Keratinocyte (primary cell): ENCODE measurements at regions not wholly inside any gene's neighbourhood (a gene's known extent, or its start where the extent isn't known, plus 50 kb on each side); places are given as distances from the start of the nearest gene placed in this dataset.

Experiments used
- EZH2 ChIP-seq: IDR thresholded peaks from one replicate; pipeline ENCODE4 v1.6.1; 2012; ENCODE audit warnings: inconsistent platforms, mild to moderate bottlenecking, low read length, moderate library complexity
- TF ChIP-seq, protein P1 (sequence below), 3 experiments: IDR thresholded peaks in 1 of 3; conservative IDR thresholded peaks in 1 of 3; optimal IDR thresholded peaks in 1 of 3; 2 replicates in 2 of 3; 3 replicates in 1 of 3; pipeline versions ENCODE3 to v1.5.1; 2011; ENCODE audit warnings: low read length in 3 of 3, mild to moderate bottlenecking in 3 of 3, moderate library complexity in 2 of 3, control low read depth in 1 of 3, inconsistent platforms in 1 of 3; ENCODE audit not compliant: insufficient read depth in 2 of 3; ENCODE audit errors: extremely low read depth in 1 of 3

DNA sequence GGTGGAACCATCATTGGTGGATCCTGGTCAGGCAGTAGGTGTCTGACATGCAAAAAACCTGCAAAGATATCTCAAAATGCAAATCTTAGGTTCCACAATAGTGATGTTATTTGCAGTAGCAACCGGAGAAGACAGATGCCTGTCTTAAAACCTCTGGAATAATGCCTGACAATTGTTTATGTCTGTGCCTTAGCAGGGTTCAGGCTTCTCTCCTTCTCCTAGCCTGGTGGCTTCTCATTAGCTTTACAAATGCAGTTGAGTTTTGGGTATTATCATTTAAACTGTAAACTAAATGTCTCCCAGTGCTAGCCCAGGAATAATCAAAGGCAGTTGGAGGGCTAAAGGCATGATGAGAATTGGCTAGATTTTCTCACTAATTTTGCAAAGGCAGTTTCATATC is 146.3 kb upstream of the NRG3 start:
- TF ChIP-seq, protein P1, sequence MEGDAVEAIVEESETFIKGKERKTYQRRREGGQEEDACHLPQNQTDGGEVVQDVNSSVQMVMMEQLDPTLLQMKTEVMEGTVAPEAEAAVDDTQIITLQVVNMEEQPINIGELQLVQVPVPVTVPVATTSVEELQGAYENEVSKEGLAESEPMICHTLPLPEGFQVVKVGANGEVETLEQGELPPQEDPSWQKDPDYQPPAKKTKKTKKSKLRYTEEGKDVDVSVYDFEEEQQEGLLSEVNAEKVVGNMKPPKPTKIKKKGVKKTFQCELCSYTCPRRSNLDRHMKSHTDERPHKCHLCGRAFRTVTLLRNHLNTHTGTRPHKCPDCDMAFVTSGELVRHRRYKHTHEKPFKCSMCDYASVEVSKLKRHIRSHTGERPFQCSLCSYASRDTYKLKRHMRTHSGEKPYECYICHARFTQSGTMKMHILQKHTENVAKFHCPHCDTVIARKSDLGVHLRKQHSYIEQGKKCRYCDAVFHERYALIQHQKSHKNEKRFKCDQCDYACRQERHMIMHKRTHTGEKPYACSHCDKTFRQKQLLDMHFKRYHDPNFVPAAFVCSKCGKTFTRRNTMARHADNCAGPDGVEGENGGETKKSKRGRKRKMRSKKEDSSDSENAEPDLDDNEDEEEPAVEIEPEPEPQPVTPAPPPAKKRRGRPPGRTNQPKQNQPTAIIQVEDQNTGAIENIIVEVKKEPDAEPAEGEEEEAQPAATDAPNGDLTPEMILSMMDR (optimal IDR thresholded peaks at IDR 0.05 in 1 of 3, IDR thresholded peaks at IDR 0.05 in 1 of 3, conservative IDR thresholded peaks at IDR 0.05 in 1 of 3; ENCODE audit: extremely low read depth in 1 of 3, insufficient read depth in 2 of 3, low read length in 3 of 3), result no peak
- TF ChIP-seq EZH2, result no peak
